ACC112 (cell line): ENCODE measurements at regions not wholly inside any gene's neighbourhood (a gene's known extent, or its start where the extent isn't known, plus 50 kb on each side); places are given as distances from the start of the nearest gene placed in this dataset.

Experiments
- H2AFZ ChIP-seq: fragments of 200-600 bp; sonication (generic); one replicate; pipeline ENCODE4 v1.6.0; 2017; ENCODE audit warnings: antibody characterized with exemption, low read length; ENCODE audit not compliant: unreplicated experiment
- H3K27ac ChIP-seq: fragments of 200-600 bp; sonication (generic); 2 replicates; pipeline ENCODE4 v1.5.1; 2014; ENCODE audit warnings: low read depth, mild to moderate bottlenecking, antibody characterized with exemption, low read length, moderate library complexity
- H3K27me3 ChIP-seq: fragments of 200-600 bp; sonication (generic); 2 replicates; pipeline ENCODE4 v1.6.1; 2014; ENCODE audit warnings: mild to moderate bottlenecking, antibody characterized with exemption, low read length, moderate library complexity, mixed read lengths; ENCODE audit not compliant: insufficient read depth
- H3K36me3 ChIP-seq: fragments of 200-600 bp; sonication (generic); 2 replicates; pipeline ENCODE4 v1.6.1; 2016; ENCODE audit warnings: mild to moderate bottlenecking, antibody characterized with exemption, low read length, moderate library complexity, mixed read lengths; ENCODE audit not compliant: insufficient read depth
- H3K4me1 ChIP-seq: fragments of 200-600 bp; sonication (generic); one replicate; pipeline ENCODE4 v1.6.1; 2016; ENCODE audit warnings: low read length, mixed read lengths; ENCODE audit not compliant: insufficient read depth, unreplicated experiment, control insufficient read depth
- H3K4me3 ChIP-seq: fragments of 200-600 bp; sonication (generic); 2 replicates; pipeline ENCODE4 v1.5.1; 2014; ENCODE audit warnings: mild to moderate bottlenecking, low read depth, low read length
- H3K79me2 ChIP-seq: fragments of 200-600 bp; sonication (generic); one replicate; pipeline ENCODE4 v1.6.0; 2016; ENCODE audit warnings: low read length; ENCODE audit not compliant: control insufficient read depth, unreplicated experiment, insufficient read depth

DNA sequence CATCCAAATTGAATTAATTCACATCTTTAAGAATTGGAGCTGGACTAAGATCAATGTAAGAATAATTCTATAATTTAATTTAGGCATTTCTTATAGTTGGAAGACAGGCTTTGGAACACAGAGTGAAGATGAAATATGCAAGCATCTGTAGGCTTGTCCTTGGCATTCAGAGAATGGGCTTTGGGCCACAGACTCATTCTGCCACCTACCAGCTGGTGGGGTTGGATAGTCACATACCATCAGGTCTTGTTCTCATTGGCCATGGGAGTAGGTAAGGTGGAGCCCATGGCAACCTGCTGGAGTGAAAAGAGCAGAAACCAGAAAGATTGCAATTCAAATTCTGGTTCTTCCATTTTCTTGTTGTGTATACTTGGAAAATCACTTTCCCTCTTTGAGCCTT lies 300.3 kb downstream of the CYRIA start:
- H3K4me1 ChIP-seq = no peaks in the 10 kb centered on the region

DNA sequence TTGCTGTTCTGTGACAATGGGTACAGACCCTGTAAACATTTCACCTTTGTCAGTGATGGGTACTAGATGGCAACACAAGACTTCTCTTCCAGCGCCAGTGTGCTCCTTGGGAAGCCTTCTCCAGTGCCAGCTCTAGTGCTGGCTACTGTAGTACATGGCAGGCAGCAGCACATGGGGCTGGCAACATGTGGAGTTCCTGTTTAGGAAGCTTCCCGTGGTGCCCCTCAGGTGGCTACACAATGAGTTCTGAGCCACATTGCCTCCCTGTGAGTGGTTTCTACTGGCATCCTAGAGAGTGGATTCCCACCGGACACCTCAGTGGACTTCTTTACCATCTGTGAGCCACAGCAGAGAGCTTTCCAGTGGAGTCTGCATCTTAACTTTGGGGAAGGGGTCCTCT lies 302.1 kb downstream of the CYRIA start:
- Histone ChIP-seq H3K36me3 (no peaks in the 10 kb centered on the region), H3K27ac (no peak overlapping the region), H3K4me3 (no peak overlapping the region), H3K27me3 (no peaks in the 10 kb centered on the region), H3K79me2 (no peaks in the 10 kb centered on the region), H2AFZ (no peak overlapping the region), H3K4me1 (no peaks in the 10 kb centered on the region)

More for the DNA sequence above, 300.3 kb downstream of the CYRIA start:
- H2AFZ ChIP-seq = no peak overlapping the region
- no peaks in the 10 kb centered on the region for H3K27me3 ChIP-seq
- no peaks in the 10 kb centered on the region for H3K79me2 ChIP-seq
- H3K36me3 ChIP-seq = no peaks in the 10 kb centered on the region
- no peak overlapping the region for H3K4me3 ChIP-seq
- H3K27ac ChIP-seq = no peak overlapping the region

GRCh38 chr2:16362611-16363010 lies 303.0 kb downstream of the CYRIA start:
- H3K27ac ChIP-seq = no peak overlapping the region
- H3K4me3 ChIP-seq = no peak overlapping the region
- H3K79me2 ChIP-seq = no peaks in the 10 kb centered on the region
- H2AFZ ChIP-seq = no peak overlapping the region
- no peaks in the 10 kb centered on the region for H3K27me3 ChIP-seq
- no peaks in the 10 kb centered on the region for H3K4me1 ChIP-seq
- no peaks in the 10 kb centered on the region for H3K36me3 ChIP-seq

DNA sequence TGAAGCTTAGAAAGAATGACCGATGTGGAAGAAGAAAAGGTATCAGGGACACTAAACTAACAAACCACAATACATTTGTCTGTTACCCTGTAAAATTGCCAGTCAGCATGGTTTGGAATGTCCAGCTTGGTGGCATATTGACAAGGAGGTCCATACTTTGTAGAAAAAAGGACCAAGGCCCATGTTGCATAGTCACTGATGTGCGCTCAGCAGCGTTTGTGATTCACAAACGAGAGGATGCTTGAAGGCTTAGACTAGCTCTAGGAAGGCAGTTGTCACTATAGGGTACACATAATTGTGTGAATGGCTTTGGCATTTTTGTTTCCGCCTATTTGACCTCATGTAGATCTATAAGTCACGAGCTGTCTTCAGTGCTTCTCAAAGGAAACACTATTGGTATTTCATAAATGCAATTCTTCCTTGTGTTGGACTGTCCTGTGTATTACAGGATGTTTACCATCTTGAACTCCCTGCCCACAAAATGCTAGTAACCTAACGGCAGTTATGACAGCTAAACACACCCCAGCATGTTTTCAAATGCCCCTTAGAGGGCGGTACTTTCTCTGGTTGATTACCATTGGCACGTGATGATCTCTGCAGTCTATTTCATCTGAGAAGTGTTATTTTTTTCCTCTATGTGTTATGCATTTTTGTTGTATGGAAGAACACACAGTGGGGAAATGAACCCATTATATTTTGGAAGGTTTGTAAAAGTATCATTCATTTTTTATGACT lies 304.2 kb downstream of the CYRIA start:
- Histone ChIP-seq H3K4me3 (no peak overlapping the region), H3K4me1 (no peaks in the 10 kb centered on the region), H3K36me3 (no peaks in the 10 kb centered on the region), H3K27me3 (no peaks in the 10 kb centered on the region), H3K79me2 (no peaks in the 10 kb centered on the region), H2AFZ (no peak overlapping the region), H3K27ac (no peak overlapping the region)

DNA sequence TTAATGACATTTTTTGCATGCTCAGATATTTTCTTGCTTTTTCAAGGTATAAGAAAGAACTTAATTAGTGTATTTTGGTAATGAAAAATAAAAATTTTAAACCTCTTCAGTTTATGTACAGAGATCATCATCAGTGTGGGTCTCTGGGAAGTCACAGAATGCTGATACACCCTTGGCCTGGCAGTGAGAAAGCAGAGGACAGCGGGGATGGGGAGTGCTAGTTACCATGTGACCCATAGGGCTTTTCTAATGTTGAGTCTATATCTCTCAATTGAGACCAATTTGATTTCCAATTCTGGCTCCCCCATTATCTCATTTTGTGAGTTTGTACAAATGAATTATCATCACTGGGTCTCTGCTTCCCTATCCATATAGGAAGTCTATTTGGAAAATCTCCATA lies 305.7 kb downstream of the CYRIA start:
- no peaks in the 10 kb centered on the region for H3K4me1 ChIP-seq
- no peak overlapping the region for H2AFZ ChIP-seq
- no peaks in the 10 kb centered on the region for H3K36me3 ChIP-seq
- H3K4me3 ChIP-seq = no peak overlapping the region
- H3K27ac ChIP-seq = no peak overlapping the region
- no peaks in the 10 kb centered on the region for H3K27me3 ChIP-seq
- no peaks in the 10 kb centered on the region for H3K79me2 ChIP-seq

DNA sequence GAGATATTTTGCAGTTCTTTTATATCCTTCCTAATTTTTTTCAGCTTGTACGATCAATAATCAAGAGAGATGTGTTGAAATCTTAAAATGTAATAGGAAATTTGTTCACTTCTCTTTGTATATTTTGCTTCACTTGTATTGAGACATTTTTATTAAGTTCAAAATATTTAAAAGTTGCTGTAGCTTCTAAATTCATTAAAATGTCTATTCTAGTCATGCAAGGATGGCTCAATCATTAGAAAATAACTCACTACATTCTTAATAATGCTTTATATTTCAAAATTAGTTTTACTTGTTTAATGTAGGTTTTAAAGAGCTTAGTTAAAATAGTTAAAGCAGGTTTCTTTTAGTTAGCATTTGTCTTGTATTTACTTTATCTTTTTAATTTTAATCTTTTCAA lies 308.4 kb downstream of the CYRIA start:
- no peaks in the 10 kb centered on the region for H3K36me3 ChIP-seq
- no peak overlapping the region for H3K4me3 ChIP-seq
- no peaks in the 10 kb centered on the region for H3K27me3 ChIP-seq
- no peak overlapping the region for H3K27ac ChIP-seq
- no peaks in the 10 kb centered on the region for H3K4me1 ChIP-seq
- H3K79me2 ChIP-seq = no peaks in the 10 kb centered on the region
- H2AFZ ChIP-seq = no peak overlapping the region

- Histone ChIP-seq H3K27ac (no peak overlapping the region), H3K4me3 (no peak overlapping the region), H3K36me3 (no peaks in the 10 kb centered on the region), H2AFZ (no peak overlapping the region), H3K4me1 (no peaks in the 10 kb centered on the region), H3K79me2 (no peaks in the 10 kb centered on the region), H3K27me3 (no peaks in the 10 kb centered on the region)
These were observed 314.1 kb downstream of the CYRIA start for GRCh38 chr2:16351541-16351940.

DNA sequence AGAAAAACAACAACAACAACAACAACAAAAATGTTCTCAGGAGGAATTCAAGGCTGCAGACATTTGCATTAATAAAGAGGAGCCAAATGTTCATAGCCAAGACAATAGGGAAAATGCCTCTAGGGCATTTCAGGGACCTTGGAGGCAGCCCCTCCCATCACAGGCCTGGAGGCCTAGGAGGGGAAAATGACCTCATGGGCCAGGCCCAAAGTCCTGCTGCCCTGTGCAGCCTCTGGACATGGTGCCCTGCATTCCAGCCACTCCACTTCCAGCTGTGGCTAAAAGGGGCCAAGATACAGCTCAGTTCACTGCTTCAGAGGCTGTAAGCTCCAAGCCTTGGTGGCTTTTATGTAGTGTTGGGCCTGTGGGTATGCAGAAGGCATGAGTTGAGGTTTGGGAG lies 314.5 kb downstream of the CYRIA start:
- Histone ChIP-seq H3K79me2 (no peaks in the 10 kb centered on the region), H3K36me3 (no peaks in the 10 kb centered on the region), H2AFZ (no peak overlapping the region)

DNA sequence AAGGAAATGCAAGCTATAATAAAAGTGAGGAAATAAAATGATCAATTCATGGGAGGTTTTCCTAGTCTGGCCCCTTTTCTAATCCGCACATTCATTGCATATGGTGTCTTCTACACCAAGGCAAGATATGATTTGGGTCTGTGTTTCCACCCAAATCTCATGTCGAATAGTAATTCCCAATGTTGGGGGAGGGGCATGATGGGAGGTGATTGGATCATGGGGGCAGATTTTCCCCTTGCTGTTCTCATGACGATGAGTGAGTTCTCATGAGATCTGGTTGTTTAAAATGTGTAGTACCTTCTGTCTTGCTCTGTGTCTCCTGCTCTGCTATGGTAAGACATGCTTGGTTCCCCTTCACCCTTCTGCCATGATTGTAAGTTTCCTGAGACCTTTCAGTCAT lies 315.4 kb downstream of the CYRIA start:
- no peaks in the 10 kb centered on the region for H3K79me2 ChIP-seq

More for the DNA sequence above, 314.5 kb downstream of the CYRIA start:
- H3K27me3 ChIP-seq = no peaks in the 10 kb centered on the region
- no peak overlapping the region for H3K27ac ChIP-seq
- H3K4me1 ChIP-seq = no peaks in the 10 kb centered on the region
- no peak overlapping the region for H3K4me3 ChIP-seq

GRCh38 chr2:16349811-16350210 lies 315.8 kb downstream of the CYRIA start:
- no peaks in the 10 kb centered on the region for H3K79me2 ChIP-seq
- H2AFZ ChIP-seq = no peak overlapping the region
- no peak overlapping the region for H3K27ac ChIP-seq
- no peaks in the 10 kb centered on the region for H3K27me3 ChIP-seq
- H3K36me3 ChIP-seq = no peaks in the 10 kb centered on the region
- H3K4me3 ChIP-seq = no peak overlapping the region
- no peaks in the 10 kb centered on the region for H3K4me1 ChIP-seq

More for the DNA sequence above, 315.4 kb downstream of the CYRIA start:
- no peaks in the 10 kb centered on the region for H3K36me3 ChIP-seq
- H2AFZ ChIP-seq = no peak overlapping the region
- H3K4me3 ChIP-seq = no peak overlapping the region
- no peaks in the 10 kb centered on the region for H3K27me3 ChIP-seq
- no peaks in the 10 kb centered on the region for H3K4me1 ChIP-seq
- H3K27ac ChIP-seq = no peak overlapping the region

GRCh38 chr2:16348821-16349515 lies 316.7 kb downstream of the CYRIA start:
- Histone ChIP-seq H2AFZ (no peak overlapping the region), H3K27ac (no peak overlapping the region), H3K4me3 (no peak overlapping the region)

More at GRCh38 chr2:16348821-16349515, 316.7 kb downstream of the CYRIA start:
- Histone ChIP-seq H3K27me3 (no peaks in the 10 kb centered on the region), H3K4me1 (no peaks in the 10 kb centered on the region), H3K36me3 (no peaks in the 10 kb centered on the region), H3K79me2 (no peaks in the 10 kb centered on the region)
